ENCODE measurements at regions not wholly inside any gene's neighbourhood (a gene's known extent, or its start where the extent isn't known, plus 50 kb on each side); places are given as distances from the start of the nearest gene placed in this dataset.

DNA sequence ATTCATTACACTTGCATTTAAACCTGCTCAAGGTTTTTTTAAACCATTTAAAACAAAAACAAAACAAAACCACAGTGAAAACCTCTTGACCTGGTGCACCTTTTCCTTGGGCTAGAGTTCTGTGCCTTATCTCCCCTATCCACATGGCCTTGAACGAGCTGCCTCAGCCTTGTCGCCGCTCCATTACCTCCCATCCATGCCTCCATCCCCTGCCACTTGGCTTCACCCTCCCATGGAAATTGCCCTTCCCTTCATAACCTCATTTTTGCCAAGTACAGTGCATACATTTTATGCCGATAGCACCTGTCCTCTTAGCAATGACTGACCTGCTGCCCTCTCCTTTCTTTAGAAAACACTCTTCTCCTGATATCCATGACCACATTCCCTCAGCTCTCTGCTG, 188.6 kb upstream of the ASIC2 start:
- Histone ChIP-seq H3K27ac (no peak overlapping the region), H3K4me3 (no peak overlapping the region), H3K36me3 (no peaks in the 10 kb centered on the region), H3K9me3 (no peaks in the 10 kb centered on the region), H3K4me1 (no peaks in the 10 kb centered on the region), H3K27me3 (peaks cover 0 to 5% (median 0%) of the 10 kb centered on the region in 4 donors)
- TF ChIP-seq CTCF (IDR thresholded peaks at IDR 0.05) (no peak), POLR2A (IDR thresholded peaks at IDR 0.05) (no peak)
- DNase-seq: no peak
- WGBS, 2 donors: 80 to 82% methylated on average over 4 of the region's 4 CpGs
- intact Hi-C loops (cut with DNase I): no loop called here

- Histone ChIP-seq H3K4me3 (no peak overlapping the region), H3K27ac (no peak overlapping the region), H3K9me3 (no peaks in the 10 kb centered on the region), H3K4me1 (no peaks in the 10 kb centered on the region), H3K36me3 (no peaks in the 10 kb centered on the region), H3K27me3 (peaks cover 0 to 1% (median 0%) of the 10 kb centered on the region in 4 donors)
- TF ChIP-seq CTCF (IDR thresholded peaks at IDR 0.05): no peak
- no peak for TF ChIP-seq POLR2A (IDR thresholded peaks at IDR 0.05)
- DNase-seq: no peak
- WGBS, 2 donors: 82 to 86% methylated on average over 2 to 4 of the region's 4 CpGs
- intact Hi-C loops (cut with DNase I): no loop called here
Measured at GRCh38 chr17:33482636-33483035, 189.5 kb upstream of the ASIC2 start.

- no peak for DNase-seq
- no peak for TF ChIP-seq CTCF (IDR thresholded peaks at IDR 0.05)
- no peak for TF ChIP-seq POLR2A (IDR thresholded peaks at IDR 0.05)
- 64 to 76% methylated on average over 2 of the region's 2 CpGs for WGBS, 2 donors
- Histone ChIP-seq H3K27ac (no peak overlapping the region), H3K36me3 (no peaks in the 10 kb centered on the region), H3K4me1 (no peaks in the 10 kb centered on the region), H3K9me3 (no peaks in the 10 kb centered on the region), H3K4me3 (no peak overlapping the region), H3K27me3 (no peaks in the 10 kb centered on the region)
- intact Hi-C loops (cut with DNase I): no loop called here
Measured at GRCh38 chr17:33484559-33484958, 191.5 kb upstream of the ASIC2 start.

GRCh38 chr17:33486135-33486885, 193.2 kb upstream of the ASIC2 start:
- H3K27me3 ChIP-seq: no peaks in the 10 kb centered on the region
- WGBS, 2 donors: 73 to 75% methylated on average over 5 of the region's 5 CpGs
- no peaks in the 10 kb centered on the region for H3K4me1 ChIP-seq
- H3K36me3 ChIP-seq: no peaks in the 10 kb centered on the region
- no peak for TF ChIP-seq POLR2A (IDR thresholded peaks at IDR 0.05)
- no peak for TF ChIP-seq CTCF (IDR thresholded peaks at IDR 0.05)
- no peak overlapping the region for H3K4me3 ChIP-seq
- DNase-seq: no peak
- H3K27ac ChIP-seq: no peak overlapping the region
- intact Hi-C loops (cut with DNase I): no loop called here
- H3K9me3 ChIP-seq: no peaks in the 10 kb centered on the region

GRCh38 chr17:33487187-33487879, 194.2 kb upstream of the ASIC2 start:
- intact Hi-C loops (cut with DNase I): no loop called here
- WGBS, 2 donors: 52 to 70% methylated on average over 4 of the region's 4 CpGs
- Histone ChIP-seq H3K4me3 (no peak overlapping the region), H3K4me1 (no peaks in the 10 kb centered on the region), H3K27ac (no peak overlapping the region), H3K27me3 (no peaks in the 10 kb centered on the region), H3K36me3 (no peaks in the 10 kb centered on the region), H3K9me3 (no peaks in the 10 kb centered on the region)
- DNase-seq: no peak
- TF ChIP-seq POLR2A (IDR thresholded peaks at IDR 0.05) (no peak), CTCF (IDR thresholded peaks at IDR 0.05) (no peak)

Measured in esophagus squamous epithelium (tissue), 5 donors.